ENCODE measurements at regions not wholly inside any gene's neighbourhood (a gene's known extent, or its start where the extent isn't known, plus 50 kb on each side); places are given as distances from the start of the nearest gene placed in this dataset.

GRCh38 chr3:144096016-144096415 is 124.4 kb downstream of the DIPK2A start:
- TF ChIP-seq ZNF274 (IDR thresholded peaks at IDR 0.05; ENCODE audit: low read depth, low read length) (no peak), SUZ12 (IDR thresholded peaks at IDR 0.05; ENCODE audit: extremely low read depth, insufficient read depth, insufficient read length) (no peak)

All from NT2/D1 (cell line).